H1 (cell line): ENCODE measurements at regions not wholly inside any gene's neighbourhood (a gene's known extent, or its start where the extent isn't known, plus 50 kb on each side); places are given as distances from the start of the nearest gene placed in this dataset.

Source experiments
- CBX5 ChIP-seq: fragments of 300-800, 300-1000 bp; sonication (generic); IDR thresholded peaks from 2 replicates; pipeline ENCODE4 v1.7.1; 2016; ENCODE audit warnings: antibody characterized with exemption, low read length, low read depth
- EZH2 ChIP-seq: fragments of 200-600 bp; sonication (generic); IDR thresholded peaks from 2 replicates; pipeline ENCODE4 v1.7.1; 2012; ENCODE audit warnings: low read depth, mild to moderate bottlenecking, moderate library complexity, low read length, inconsistent platforms; ENCODE audit not compliant: severe bottlenecking
- FOSL1 ChIP-seq: IDR thresholded peaks from 2 replicates; pipeline ENCODE4 v1.6.1; 2011; ENCODE audit warnings: mild to moderate bottlenecking, low read depth, low read length, moderate library complexity; ENCODE audit not compliant: insufficient read depth
- POLR2AphosphoS5 ChIP-seq: IDR thresholded peaks from 2 replicates; pipeline ENCODE4 v1.6.1; 2011; ENCODE audit warnings: low read depth, low read length
- YY1 ChIP-seq: IDR thresholded peaks from 2 replicates; pipeline ENCODE4 v1.6.1; 2011; ENCODE audit warnings: low read depth, mild to moderate bottlenecking, low read length
- TF ChIP-seq, protein P1 (sequence below), 3 experiments: IDR thresholded peaks; 1 replicate in 2 of 3; 2 replicates in 1 of 3; pipeline versions ENCODE4 v1.5.1 to v1.6.1; 2011; ENCODE audit warnings: low read length in 3 of 3, mild to moderate bottlenecking in 3 of 3, inconsistent platforms in 2 of 3, low read depth in 1 of 3, moderate library complexity in 1 of 3; ENCODE audit not compliant: insufficient read depth in 1 of 3; ENCODE audit errors: control extremely low read depth in 1 of 3
- TF ChIP-seq, protein P2 (sequence below): IDR thresholded peaks from 2 replicates; pipeline ENCODE4 v1.6.1; 2012; ENCODE audit warnings: inconsistent platforms
- TF ChIP-seq, protein P3 (sequence below): IDR thresholded peaks from 2 replicates; pipeline ENCODE4 v1.6.1; 2012; ENCODE audit warnings: inconsistent platforms

DNA sequence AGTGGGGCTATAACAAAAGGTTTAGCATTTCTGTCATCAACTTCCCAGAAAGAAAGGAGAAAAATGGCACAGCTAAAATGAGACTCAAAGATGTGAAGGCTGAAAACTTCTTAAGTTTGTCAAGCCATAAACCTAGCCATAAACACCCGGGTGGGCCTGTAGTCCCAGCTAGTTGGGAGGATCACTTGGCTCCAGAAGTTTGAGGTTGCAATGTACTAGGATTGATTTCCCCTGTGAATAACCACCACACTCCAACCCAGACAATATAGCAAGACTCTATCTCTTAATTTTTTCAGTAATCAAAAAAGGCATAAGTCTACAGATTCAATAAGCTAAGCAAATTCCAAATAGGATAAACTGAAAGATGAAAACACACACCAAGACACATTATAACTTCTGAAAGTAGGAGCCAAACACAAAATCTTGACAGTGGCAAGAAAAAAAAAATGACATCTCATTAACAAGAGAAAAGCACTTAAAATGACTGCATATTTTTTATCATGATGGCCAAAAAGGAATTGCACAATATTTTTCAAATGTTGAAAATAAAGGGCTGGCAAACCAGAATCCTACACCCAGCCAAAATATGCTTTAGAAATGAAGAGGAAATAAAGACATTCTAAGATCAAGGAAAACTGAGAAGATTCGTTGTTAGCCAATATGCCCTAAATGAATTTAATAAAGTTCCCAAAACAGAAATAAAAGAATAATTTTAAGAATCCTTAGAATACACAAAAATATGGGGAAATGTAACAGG, 308.4 kb downstream of the BRINP1 start:
- TF ChIP-seq, protein P1, sequence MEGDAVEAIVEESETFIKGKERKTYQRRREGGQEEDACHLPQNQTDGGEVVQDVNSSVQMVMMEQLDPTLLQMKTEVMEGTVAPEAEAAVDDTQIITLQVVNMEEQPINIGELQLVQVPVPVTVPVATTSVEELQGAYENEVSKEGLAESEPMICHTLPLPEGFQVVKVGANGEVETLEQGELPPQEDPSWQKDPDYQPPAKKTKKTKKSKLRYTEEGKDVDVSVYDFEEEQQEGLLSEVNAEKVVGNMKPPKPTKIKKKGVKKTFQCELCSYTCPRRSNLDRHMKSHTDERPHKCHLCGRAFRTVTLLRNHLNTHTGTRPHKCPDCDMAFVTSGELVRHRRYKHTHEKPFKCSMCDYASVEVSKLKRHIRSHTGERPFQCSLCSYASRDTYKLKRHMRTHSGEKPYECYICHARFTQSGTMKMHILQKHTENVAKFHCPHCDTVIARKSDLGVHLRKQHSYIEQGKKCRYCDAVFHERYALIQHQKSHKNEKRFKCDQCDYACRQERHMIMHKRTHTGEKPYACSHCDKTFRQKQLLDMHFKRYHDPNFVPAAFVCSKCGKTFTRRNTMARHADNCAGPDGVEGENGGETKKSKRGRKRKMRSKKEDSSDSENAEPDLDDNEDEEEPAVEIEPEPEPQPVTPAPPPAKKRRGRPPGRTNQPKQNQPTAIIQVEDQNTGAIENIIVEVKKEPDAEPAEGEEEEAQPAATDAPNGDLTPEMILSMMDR (IDR thresholded peaks at IDR 0.05; ENCODE audit: control extremely low read depth in 1 of 3, insufficient read depth in 1 of 3, low read depth in 1 of 3, low read length in 3 of 3), result no peak
- TF ChIP-seq, protein P2, sequence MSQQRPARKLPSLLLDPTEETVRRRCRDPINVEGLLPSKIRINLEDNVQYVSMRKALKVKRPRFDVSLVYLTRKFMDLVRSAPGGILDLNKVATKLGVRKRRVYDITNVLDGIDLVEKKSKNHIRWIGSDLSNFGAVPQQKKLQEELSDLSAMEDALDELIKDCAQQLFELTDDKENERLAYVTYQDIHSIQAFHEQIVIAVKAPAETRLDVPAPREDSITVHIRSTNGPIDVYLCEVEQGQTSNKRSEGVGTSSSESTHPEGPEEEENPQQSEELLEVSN, result no peak
- TF ChIP-seq YY1, result no peak
- TF ChIP-seq FOSL1, result no peak
- TF ChIP-seq CBX5, result no peak
- TF ChIP-seq EZH2, result no peak
- TF ChIP-seq POLR2AphosphoS5, result no peak
- TF ChIP-seq, protein P3, sequence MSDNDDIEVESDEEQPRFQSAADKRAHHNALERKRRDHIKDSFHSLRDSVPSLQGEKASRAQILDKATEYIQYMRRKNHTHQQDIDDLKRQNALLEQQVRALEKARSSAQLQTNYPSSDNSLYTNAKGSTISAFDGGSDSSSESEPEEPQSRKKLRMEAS, result no peak
